ENCODE measurements at regions not wholly inside any gene's neighbourhood (a gene's known extent, or its start where the extent isn't known, plus 50 kb on each side); places are given as distances from the start of the nearest gene placed in this dataset.

GRCh38 chr18:37705016-37705415, 139.4 kb upstream of the CELF4 start:
- no peak for ATAC-seq

GRCh38 chr18:37702841-37703240, 137.2 kb upstream of the CELF4 start:
- Histone ChIP-seq H3K27ac (no peak overlapping the region), H3K36me3 (no peaks in the 10 kb centered on the region), H3K27me3 (ENCODE audit: low read depth) (no peaks in the 10 kb centered on the region), H3K4me1 (no peaks in the 10 kb centered on the region), H3K4me3 (no peak overlapping the region), H3K9me3 (no peaks in the 10 kb centered on the region)
- DNase-seq (no peak), ATAC-seq (no peak)
- intact Hi-C loops (cut with DNase I) = no loop called here
- no peak for TF ChIP-seq CTCF (IDR thresholded peaks at IDR 0.05)

More at GRCh38 chr18:37705016-37705415, 139.4 kb upstream of the CELF4 start:
- no peak for DNase-seq
- Histone ChIP-seq H3K36me3 (no peaks in the 10 kb centered on the region), H3K27ac (no peak overlapping the region), H3K4me1 (no peaks in the 10 kb centered on the region), H3K9me3 (no peaks in the 10 kb centered on the region), H3K4me3 (no peak overlapping the region), H3K27me3 (ENCODE audit: low read depth) (no peaks in the 10 kb centered on the region)
- intact Hi-C loops (cut with DNase I) = no loop called here
- no peak for TF ChIP-seq CTCF (IDR thresholded peaks at IDR 0.05)

- TF ChIP-seq CTCF (IDR thresholded peaks at IDR 0.05) = no peak
- H3K27me3 ChIP-seq (ENCODE audit: low read depth) = no peaks in the 10 kb centered on the region
- H3K4me1 ChIP-seq = no peaks in the 10 kb centered on the region
- no peaks in the 10 kb centered on the region for H3K9me3 ChIP-seq
- DNase-seq (no peak), ATAC-seq (no peak)
- intact Hi-C loops (cut with DNase I) = no loop called here
- no peaks in the 10 kb centered on the region for H3K36me3 ChIP-seq
- no peak overlapping the region for H3K4me3 ChIP-seq
- H3K27ac ChIP-seq = no peak overlapping the region
Measured at GRCh38 chr18:37701967-37702366, 136.4 kb upstream of the CELF4 start.

GRCh38 chr18:37698508-37699040, 133.0 kb upstream of the CELF4 start:
- Histone ChIP-seq H3K36me3 (no peaks in the 10 kb centered on the region), H3K27ac (no peak overlapping the region), H3K9me3 (no peaks in the 10 kb centered on the region), H3K27me3 (ENCODE audit: low read depth) (no peaks in the 10 kb centered on the region), H3K4me3 (no peak overlapping the region), H3K4me1 (no peaks in the 10 kb centered on the region)
- DNase-seq (no peak), ATAC-seq (peak in 1 of 2 donors; percentile 11)
- TF ChIP-seq CTCF (IDR thresholded peaks at IDR 0.05) = no peak
- intact Hi-C loops (cut with DNase I) = no loop called here

- Histone ChIP-seq H3K9me3 (no peaks in the 10 kb centered on the region), H3K36me3 (no peaks in the 10 kb centered on the region), H3K4me3 (no peak overlapping the region), H3K27ac (no peak overlapping the region), H3K4me1 (no peaks in the 10 kb centered on the region), H3K27me3 (ENCODE audit: low read depth) (no peaks in the 10 kb centered on the region)
- intact Hi-C loops (cut with DNase I) = no loop called here
- no peak for ATAC-seq
- DNase-seq = no peak
- no peak for TF ChIP-seq CTCF (IDR thresholded peaks at IDR 0.05)
Measured at GRCh38 chr18:37694516-37694915, 128.9 kb upstream of the CELF4 start.

GRCh38 chr18:37691162-37691561, 125.6 kb upstream of the CELF4 start:
- no peaks in the 10 kb centered on the region for H3K27me3 ChIP-seq (ENCODE audit: low read depth)
- ATAC-seq (no peak), DNase-seq (no peak)
- intact Hi-C loops (cut with DNase I) = no loop called here
- H3K9me3 ChIP-seq = no peaks in the 10 kb centered on the region
- no peak overlapping the region for H3K27ac ChIP-seq
- H3K4me3 ChIP-seq = no peak overlapping the region
- H3K36me3 ChIP-seq = no peaks in the 10 kb centered on the region
- no peaks in the 10 kb centered on the region for H3K4me1 ChIP-seq
- no peak for TF ChIP-seq CTCF (IDR thresholded peaks at IDR 0.05)
